B cell (primary cell): ENCODE measurements at regions not wholly inside any gene's neighbourhood (a gene's known extent, or its start where the extent isn't known, plus 50 kb on each side); places are given as distances from the start of the nearest gene placed in this dataset.

Source experiments
- EZH2 ChIP-seq: IDR thresholded peaks from 2 replicates; pipeline ENCODE4 v1.6.1; 2012; ENCODE audit warnings: borderline replicate concordance, low read depth, mild to moderate bottlenecking, moderate library complexity, low read length; ENCODE audit not compliant: insufficient read depth, poor library complexity, severe bottlenecking
- TF ChIP-seq, protein P1 (sequence below): fragments of 200-600 bp; IDR thresholded peaks from one replicate; pipeline ENCODE4 v1.8.0; 2022; ENCODE audit warnings: antibody characterized with exemption, mild to moderate bottlenecking

DNA sequence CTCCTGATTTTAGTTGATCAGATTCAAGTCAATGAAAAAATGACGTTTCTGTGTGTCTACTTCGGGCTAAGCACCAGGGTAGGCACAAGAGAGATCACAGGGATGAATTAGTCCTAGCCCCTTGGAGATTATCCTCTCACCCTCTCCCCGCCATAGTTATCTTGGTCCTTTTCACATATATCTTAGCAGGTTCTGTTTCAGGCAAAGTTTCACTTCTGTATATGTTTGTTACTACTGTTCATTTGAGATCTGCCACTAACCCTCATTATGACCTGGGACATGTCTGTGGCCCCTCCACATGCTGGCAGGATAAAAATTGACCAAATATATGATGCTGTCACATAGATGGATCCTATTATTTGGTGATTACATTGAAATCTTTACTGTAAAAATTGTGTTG lies 186.1 kb downstream of the AASDHPPT start:
- TF ChIP-seq, protein P1, sequence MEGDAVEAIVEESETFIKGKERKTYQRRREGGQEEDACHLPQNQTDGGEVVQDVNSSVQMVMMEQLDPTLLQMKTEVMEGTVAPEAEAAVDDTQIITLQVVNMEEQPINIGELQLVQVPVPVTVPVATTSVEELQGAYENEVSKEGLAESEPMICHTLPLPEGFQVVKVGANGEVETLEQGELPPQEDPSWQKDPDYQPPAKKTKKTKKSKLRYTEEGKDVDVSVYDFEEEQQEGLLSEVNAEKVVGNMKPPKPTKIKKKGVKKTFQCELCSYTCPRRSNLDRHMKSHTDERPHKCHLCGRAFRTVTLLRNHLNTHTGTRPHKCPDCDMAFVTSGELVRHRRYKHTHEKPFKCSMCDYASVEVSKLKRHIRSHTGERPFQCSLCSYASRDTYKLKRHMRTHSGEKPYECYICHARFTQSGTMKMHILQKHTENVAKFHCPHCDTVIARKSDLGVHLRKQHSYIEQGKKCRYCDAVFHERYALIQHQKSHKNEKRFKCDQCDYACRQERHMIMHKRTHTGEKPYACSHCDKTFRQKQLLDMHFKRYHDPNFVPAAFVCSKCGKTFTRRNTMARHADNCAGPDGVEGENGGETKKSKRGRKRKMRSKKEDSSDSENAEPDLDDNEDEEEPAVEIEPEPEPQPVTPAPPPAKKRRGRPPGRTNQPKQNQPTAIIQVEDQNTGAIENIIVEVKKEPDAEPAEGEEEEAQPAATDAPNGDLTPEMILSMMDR: no peak
- TF ChIP-seq EZH2: no peak
